HUES6 (cell line): ENCODE measurements at regions not wholly inside any gene's neighbourhood (a gene's known extent, or its start where the extent isn't known, plus 50 kb on each side); places are given as distances from the start of the nearest gene placed in this dataset.

Experiments used
- H3K27ac ChIP-seq: 2 replicates; pipeline ENCODE4 v1.7.0; 2013; ENCODE audit warnings: low read depth, mild to moderate bottlenecking, low read length, inconsistent platforms
- H3K27me3 ChIP-seq: 2 replicates; pipeline ENCODE4 v1.6.1; 2013; ENCODE audit warnings: low read length; ENCODE audit not compliant: control insufficient read depth, insufficient read depth
- H3K36me3 ChIP-seq: 2 replicates; pipeline ENCODE4 v1.6.1; 2013; ENCODE audit warnings: low read length; ENCODE audit not compliant: control insufficient read depth, insufficient read depth
- H3K4me1 ChIP-seq: 2 replicates; pipeline ENCODE4 v1.6.1; 2013; ENCODE audit warnings: low read length; ENCODE audit not compliant: control insufficient read depth, insufficient read depth
- H3K4me3 ChIP-seq: 2 replicates; pipeline ENCODE4 v1.5.1; 2013; ENCODE audit warnings: low read depth, low read length
- H3K9ac ChIP-seq: one replicate; pipeline ENCODE4 v1.6.1; 2013; ENCODE audit warnings: mild to moderate bottlenecking, low read length
- H3K9me3 ChIP-seq: 2 replicates; pipeline ENCODE4 v1.6.1; 2013; ENCODE audit warnings: low read depth, low read length; ENCODE audit not compliant: control insufficient read depth, insufficient read depth

DNA sequence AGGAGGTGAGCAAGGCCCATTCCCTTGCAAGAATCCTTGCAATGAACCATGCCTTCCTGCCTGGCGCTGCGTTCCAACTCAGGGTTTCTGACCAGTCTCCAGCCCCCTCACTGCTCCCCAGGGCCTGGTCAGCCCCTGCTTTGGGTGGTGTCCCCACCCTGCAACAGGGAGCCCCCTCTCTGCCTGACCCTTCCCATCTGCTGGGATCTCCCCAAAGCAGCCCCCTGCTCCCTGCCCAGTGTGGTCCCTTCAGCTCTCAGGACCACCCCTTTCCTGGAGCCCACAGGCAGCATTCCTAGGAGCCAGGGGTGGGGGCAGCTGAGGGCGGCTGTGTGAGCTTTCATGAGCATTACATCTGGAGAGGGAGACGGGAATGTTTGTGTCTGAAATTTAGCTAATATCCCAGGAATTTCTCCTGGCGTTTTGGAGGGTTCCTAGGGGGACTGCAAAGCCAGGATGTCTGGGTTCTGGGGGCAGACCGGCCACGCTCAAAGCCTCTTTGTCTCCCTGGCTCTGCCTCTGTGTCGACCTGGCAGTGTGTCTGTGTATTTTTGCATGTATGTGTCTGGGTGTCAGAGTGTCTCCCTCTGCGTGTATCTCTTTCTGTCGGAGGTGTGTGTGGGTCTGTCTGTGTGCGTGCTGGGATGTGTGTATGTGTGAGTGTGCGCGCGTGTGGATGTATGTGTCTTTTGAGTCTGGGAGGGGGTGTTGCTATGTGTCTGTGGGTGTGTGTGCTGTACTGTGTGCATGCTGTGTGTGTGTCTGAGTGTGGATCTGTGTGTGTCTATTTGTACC, 300.5 kb upstream of the ZMIZ1 start:
- peak overlapping the region; percentile 54 for H3K9ac ChIP-seq
- H3K36me3 ChIP-seq, result no peaks in the 10 kb centered on the region
- no peak overlapping the region for H3K27ac ChIP-seq
- H3K4me1 ChIP-seq, result peaks cover 14% of the 10 kb centered on the region; the same call in 1 of the 2 replicates
- no peaks in the 10 kb centered on the region for H3K9me3 ChIP-seq
- H3K4me3 ChIP-seq, result no peak overlapping the region
- no peaks in the 10 kb centered on the region for H3K27me3 ChIP-seq

DNA sequence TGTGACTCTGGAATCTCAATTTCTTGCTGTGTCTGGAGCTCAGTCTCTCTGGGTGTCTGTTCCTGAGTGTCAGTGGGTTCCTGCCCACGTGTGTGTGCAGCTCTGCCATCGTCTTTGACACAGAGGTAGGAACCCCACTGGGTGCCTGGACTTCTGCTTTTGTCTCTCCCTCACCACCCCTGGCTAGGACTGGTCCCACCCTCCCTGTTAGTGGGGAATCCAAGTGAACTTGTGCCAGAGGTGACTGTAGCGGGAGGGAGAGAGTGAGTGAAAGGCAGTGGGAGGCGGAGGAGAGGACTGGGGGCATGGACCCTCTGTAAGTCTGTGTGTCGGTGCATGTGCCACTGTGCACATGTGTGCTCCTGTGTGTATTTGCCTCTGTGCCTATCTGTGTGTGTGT, 299.9 kb upstream of the ZMIZ1 start:
- H3K4me1 ChIP-seq, result peaks cover 10% of the 10 kb centered on the region; the same call in 1 of the 2 replicates
- no peaks in the 10 kb centered on the region for H3K36me3 ChIP-seq
- H3K9me3 ChIP-seq, result no peaks in the 10 kb centered on the region
- H3K4me3 ChIP-seq, result no peak overlapping the region
- H3K9ac ChIP-seq, result peak overlapping the region; percentile 54
- no peak overlapping the region for H3K27ac ChIP-seq
- no peaks in the 10 kb centered on the region for H3K27me3 ChIP-seq

DNA sequence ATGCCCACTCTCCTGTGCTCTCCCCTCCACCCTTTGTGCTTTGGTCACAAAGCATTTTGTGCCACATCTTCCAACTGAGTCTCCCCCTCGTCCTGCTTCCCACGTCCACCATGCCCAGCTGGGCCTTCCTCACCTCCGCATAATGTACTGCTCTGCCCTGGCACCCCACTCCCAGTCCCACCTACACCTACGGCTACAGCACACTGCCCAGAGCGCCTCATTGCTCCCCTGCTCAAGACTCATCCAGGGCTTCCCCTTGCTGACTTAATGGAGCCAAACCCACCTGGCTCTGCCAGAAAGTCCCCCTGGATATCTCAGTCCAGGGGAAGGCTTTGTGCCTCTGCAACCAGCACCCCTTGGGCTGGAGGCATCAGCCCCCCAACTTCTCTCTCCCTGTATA, 299.2 kb upstream of the ZMIZ1 start:
- Histone ChIP-seq H3K27ac (no peak overlapping the region), H3K4me3 (no peak overlapping the region), H3K36me3 (no peaks in the 10 kb centered on the region), H3K4me1 (peaks cover 11% of the 10 kb centered on the region; the same call in 1 of the 2 replicates), H3K9me3 (no peaks in the 10 kb centered on the region), H3K27me3 (no peaks in the 10 kb centered on the region), H3K9ac (no peak overlapping the region)

DNA sequence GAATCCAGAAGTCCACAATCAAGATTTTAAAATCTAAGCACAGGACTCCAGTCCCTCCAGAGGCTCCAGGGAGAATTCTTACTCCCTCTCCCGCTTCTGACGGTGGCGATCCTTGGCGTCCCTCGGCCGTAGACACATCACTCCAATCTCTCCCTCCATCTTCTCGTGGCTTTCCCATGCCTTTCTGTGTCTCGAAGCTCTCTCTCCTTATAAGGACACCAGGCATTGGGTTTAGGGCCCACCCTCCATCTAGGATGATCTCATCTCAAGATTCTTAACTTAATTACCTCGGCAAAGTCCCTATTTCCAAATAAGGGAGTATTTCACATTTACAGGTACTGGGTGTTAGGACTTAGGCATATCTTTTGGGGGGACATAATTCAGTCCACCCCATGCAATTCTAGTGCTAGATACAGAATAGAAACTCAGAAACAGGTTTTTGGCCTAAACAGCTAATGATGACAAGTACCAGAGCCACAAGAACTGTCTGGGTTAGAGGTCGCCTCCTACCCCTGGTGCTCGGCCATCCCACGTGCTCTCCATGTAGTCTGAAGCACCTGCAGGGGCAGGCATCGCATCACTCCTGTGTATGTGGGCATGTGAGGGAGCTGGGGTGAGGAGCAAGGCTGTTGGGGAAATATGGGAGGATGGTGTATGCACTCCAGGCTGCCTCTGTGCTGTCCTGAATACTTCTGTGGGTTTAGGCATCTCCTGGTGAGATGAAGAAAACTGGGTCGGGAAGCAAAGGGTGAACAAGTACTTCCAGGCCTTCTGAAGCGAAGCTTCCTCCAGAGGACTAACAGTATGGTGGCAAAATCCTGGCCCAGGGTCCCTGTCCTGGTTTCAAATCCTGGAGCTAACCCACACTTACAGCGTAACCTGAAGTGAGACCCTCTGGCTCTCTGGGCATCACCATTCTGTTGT, 298.3 kb upstream of the ZMIZ1 start:
- Histone ChIP-seq H3K9ac (peak overlapping the region; percentile 30), H3K9me3 (no peaks in the 10 kb centered on the region), H3K36me3 (no peaks in the 10 kb centered on the region), H3K4me3 (no peak overlapping the region), H3K4me1 (peaks cover 17% of the 10 kb centered on the region; the same call in 1 of the 2 replicates), H3K27ac (no peak overlapping the region), H3K27me3 (no peaks in the 10 kb centered on the region)

DNA sequence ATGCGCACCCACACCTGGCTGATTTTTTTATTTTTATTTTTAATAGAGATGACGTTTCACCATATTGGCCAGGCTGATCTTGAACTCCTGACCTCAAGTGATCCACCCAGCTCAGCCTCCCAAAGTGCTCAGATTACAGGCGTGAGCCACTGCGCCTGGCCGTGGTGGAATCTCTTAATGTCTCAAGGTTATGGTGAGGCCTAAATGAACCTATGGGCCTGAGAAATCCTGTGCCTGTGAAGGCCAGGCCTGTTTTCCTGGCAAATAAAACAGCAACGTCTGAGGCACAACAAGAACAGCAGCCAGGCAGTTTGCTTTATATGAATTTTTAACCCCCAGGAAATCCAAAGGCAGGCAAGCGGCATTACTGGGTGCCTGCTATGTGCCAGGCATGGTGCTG, 297.5 kb upstream of the ZMIZ1 start:
- no peak overlapping the region for H3K9ac ChIP-seq
- H3K27ac ChIP-seq, result no peak overlapping the region
- no peaks in the 10 kb centered on the region for H3K9me3 ChIP-seq
- H3K4me3 ChIP-seq, result no peak overlapping the region
- no peaks in the 10 kb centered on the region for H3K27me3 ChIP-seq
- H3K4me1 ChIP-seq, result peaks cover 17% of the 10 kb centered on the region; the same call in 1 of the 2 replicates
- no peaks in the 10 kb centered on the region for H3K36me3 ChIP-seq

DNA sequence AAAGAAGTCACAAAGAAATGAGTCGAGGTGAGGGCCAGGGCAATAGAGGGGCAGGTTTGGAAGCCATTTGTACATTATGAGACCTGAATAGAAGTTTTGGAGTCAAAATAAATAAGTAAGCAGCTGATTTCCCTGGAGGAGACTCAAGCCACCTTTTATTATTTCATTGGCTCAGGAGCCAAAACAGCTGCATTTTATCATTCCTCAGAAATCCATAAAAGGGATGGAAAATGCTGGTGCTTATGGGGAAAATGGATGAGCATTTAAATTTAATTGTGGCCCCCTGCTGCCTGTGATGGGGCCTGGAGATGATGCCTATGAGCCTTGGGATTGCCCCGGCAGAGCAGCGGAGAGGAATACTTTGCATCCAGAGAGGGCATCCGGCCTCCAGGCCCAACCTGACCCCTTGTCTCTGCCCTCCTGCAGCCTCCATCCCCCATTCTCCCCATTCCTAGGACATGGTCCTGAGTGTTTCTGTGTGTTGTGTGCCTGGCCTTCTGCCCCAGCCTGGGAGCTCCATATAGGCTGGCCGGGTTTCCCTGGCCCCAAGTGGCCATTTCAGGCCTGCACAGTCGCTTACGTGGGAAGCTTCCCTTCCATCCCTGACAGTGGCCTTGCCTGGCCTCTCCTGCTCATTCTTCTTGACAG, 296.8 kb upstream of the ZMIZ1 start:
- peaks cover 17% of the 10 kb centered on the region; the same call in 1 of the 2 replicates for H3K4me1 ChIP-seq
- H3K27me3 ChIP-seq, result no peaks in the 10 kb centered on the region
- no peak overlapping the region for H3K27ac ChIP-seq
- no peaks in the 10 kb centered on the region for H3K9me3 ChIP-seq
- no peaks in the 10 kb centered on the region for H3K36me3 ChIP-seq
- no peak overlapping the region for H3K4me3 ChIP-seq
- H3K9ac ChIP-seq, result no peak overlapping the region

DNA sequence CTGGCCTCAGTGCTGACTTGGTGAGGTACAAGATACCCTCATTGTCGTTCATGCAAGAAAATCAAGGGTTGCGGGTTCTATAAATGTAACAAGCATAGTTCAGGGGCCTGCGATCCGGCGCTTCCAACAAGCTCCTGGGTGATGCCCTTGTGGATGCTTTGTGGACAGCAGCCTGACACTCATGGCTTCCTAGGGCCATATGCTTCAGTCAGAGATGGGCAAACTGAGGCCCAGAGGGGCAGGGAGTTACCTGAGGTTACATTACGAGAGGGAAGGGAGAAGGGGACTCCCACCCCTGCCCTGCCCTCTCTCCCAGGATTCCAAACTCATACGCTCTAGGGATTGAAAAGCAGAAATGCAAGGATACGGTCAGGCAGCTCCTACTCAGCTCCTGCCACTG, 296.3 kb upstream of the ZMIZ1 start:
- Histone ChIP-seq H3K27me3 (no peaks in the 10 kb centered on the region), H3K27ac (no peak overlapping the region), H3K4me3 (no peak overlapping the region), H3K4me1 (peaks cover 22% of the 10 kb centered on the region; the same call in 1 of the 2 replicates), H3K9me3 (no peaks in the 10 kb centered on the region), H3K36me3 (no peaks in the 10 kb centered on the region), H3K9ac (no peak overlapping the region)

DNA sequence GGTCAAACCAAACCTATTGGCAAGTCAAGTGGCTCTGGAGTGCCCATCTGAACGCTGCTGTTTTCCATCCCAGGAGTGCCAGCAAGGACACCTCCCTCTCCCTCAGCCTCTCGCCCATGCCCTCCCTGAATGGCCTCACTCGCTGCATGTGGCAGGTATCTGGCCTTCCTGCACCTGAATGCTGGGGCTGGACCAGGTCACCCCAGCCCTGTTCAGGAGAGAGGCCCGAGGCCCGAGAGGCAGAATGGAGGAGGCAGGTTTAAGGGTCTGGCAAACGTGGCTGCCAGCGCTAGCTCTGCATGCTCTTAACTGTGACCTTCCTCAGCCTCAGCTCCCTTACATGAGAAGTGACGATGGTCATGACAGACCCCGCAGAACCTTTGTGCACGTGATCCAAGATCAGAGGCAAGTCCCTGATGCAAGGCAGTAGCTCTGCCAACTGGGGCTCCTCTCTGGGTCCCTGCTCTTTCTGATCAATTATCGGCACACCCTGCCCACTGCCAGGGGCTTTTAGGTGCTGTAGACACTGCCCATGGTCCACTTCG, 295.7 kb upstream of the ZMIZ1 start:
- Histone ChIP-seq H3K4me3 (no peak overlapping the region), H3K36me3 (no peaks in the 10 kb centered on the region), H3K9me3 (no peaks in the 10 kb centered on the region), H3K9ac (no peak overlapping the region), H3K27ac (no peak overlapping the region), H3K27me3 (no peaks in the 10 kb centered on the region), H3K4me1 (peaks cover 26% of the 10 kb centered on the region; the same call in 1 of the 2 replicates)

DNA sequence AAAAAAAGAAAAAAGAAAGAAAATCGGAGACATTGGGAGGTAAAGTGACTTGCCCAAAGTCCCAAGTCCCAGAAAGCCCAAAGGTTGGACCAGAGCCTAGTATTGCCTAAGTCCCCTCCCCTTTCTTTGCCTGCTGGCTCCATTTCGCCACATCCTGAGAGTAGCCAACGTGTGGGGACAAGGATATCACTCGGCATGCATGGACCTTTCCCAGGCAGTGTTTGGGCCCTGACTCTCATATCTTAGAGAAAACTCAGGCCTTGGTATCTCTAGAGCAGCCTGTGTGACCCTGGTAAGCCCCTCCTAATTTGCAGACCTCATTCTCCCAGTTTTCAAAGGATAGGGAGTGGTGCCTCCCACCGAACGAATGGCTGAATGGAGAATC, 294.2 kb upstream of the ZMIZ1 start:
- Histone ChIP-seq H3K36me3 (no peaks in the 10 kb centered on the region), H3K9me3 (no peaks in the 10 kb centered on the region), H3K27me3 (no peaks in the 10 kb centered on the region), H3K4me3 (no peak overlapping the region), H3K27ac (no peak overlapping the region), H3K4me1 (peaks cover 16% of the 10 kb centered on the region; the same call in 1 of the 2 replicates), H3K9ac (no peak overlapping the region)

DNA sequence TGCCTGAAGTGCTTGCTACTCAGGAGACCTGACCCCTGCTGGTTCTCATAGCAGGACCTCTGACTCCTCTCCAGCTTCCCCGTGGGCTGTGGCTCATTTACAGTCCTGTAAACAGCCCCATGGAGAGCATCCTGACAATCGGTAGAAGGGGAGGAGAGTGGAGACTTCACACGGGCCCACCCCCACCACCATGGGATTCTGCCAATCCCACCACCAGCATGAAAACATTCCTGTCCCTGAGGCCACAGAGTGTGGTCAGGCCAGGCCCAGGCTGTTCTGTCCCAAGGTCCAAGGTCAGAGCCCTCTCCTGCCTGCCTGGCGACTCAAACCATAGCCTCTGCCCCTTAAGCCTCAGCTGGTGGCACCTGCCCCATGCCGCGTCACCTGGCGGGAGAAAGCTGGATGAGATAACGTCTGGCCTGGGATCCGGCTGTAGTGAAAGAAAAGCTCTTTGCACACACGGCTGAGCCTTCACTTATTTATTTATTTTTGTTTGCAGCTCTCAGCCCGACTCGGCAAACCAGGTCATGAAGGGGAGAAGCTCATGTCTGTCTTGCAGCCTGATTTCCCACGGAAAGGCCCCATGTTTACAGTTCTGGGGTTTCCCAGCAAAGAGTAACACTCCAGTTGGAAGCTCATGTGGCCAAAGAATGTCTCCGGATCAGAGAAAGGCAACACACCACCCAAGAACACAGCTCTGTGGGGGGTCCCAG, 293.6 kb upstream of the ZMIZ1 start:
- no peak overlapping the region for H3K27ac ChIP-seq

More for the DNA sequence above, 293.6 kb upstream of the ZMIZ1 start:
- Histone ChIP-seq H3K27me3 (no peaks in the 10 kb centered on the region), H3K4me1 (peaks cover 16% of the 10 kb centered on the region; the same call in 1 of the 2 replicates), H3K36me3 (no peaks in the 10 kb centered on the region), H3K9ac (no peak overlapping the region), H3K9me3 (no peaks in the 10 kb centered on the region), H3K4me3 (no peak overlapping the region)
